Keratinocyte (primary cell): ENCODE measurements at regions not wholly inside any gene's neighbourhood (a gene's known extent, or its start where the extent isn't known, plus 50 kb on each side); places are given as distances from the start of the nearest gene placed in this dataset.

Experiments
- DNase-seq: peaks from one replicate; pipeline ENCODE4 v3.0.0-alpha.2; 2011; ENCODE audit warnings: low read depth, missing footprints, low spot score
- FAIRE-seq: peaks from 2 replicates; lab custom pipeline; 2011; peaks lifted over from hg19 to GRCh38; lab: Jason Lieb, UNC
- H2AFZ ChIP-seq: 2 replicates; pipeline ENCODE4 v1.6.0; 2012; ENCODE audit warnings: low read length, control low read depth, inconsistent platforms; ENCODE audit not compliant: control insufficient read depth
- H3K27ac ChIP-seq: 2 replicates; pipeline ENCODE4 v1.5.1; 2011; ENCODE audit warnings: low read length; ENCODE audit not compliant: control insufficient read depth, insufficient read depth
- H3K27me3 ChIP-seq: 3 replicates; pipeline ENCODE4 v1.6.0; 2011; ENCODE audit warnings: low read length; ENCODE audit not compliant: control insufficient read depth, insufficient read depth; ENCODE audit errors: extremely low read depth
- H3K36me3 ChIP-seq, 2 experiments: 2 replicates in 1 of 2; 3 replicates in 1 of 2; pipeline ENCODE4 v1.5.1; 2011; ENCODE audit warnings: low read length in 2 of 2, mild to moderate bottlenecking in 1 of 2; ENCODE audit not compliant: control insufficient read depth in 2 of 2, insufficient read depth in 2 of 2; ENCODE audit errors: extremely low read depth in 1 of 2
- H3K4me1 ChIP-seq: 3 replicates; pipeline ENCODE4 v1.5.1; 2011; ENCODE audit warnings: low read length; ENCODE audit not compliant: control insufficient read depth, insufficient read depth; ENCODE audit errors: extremely low read depth
- H3K4me2 ChIP-seq: 3 replicates; pipeline ENCODE4 v1.6.0; 2011; ENCODE audit warnings: low read depth, low read length; ENCODE audit not compliant: control insufficient read depth, insufficient read depth; ENCODE audit errors: extremely low read depth
- H3K4me3 ChIP-seq, 3 experiments: fragments of 200-600 bp in 1 of 3; sonication (generic) in 1 of 3; 2 replicates in 2 of 3; 3 replicates in 1 of 3; pipeline ENCODE4 v1.5.1; 2011 to 2016; ENCODE audit warnings: low read length in 3 of 3, mild to moderate bottlenecking in 3 of 3, control low read depth in 2 of 3, inconsistent platforms in 1 of 3, low read depth in 1 of 3, mixed read lengths in 1 of 3, mixed run types in 1 of 3, moderate library complexity in 1 of 3; ENCODE audit not compliant: control insufficient read depth in 2 of 3, insufficient read depth in 2 of 3; ENCODE audit errors: extremely low read depth in 1 of 3
- H3K79me2 ChIP-seq: 2 replicates; pipeline ENCODE4 v1.6.0; 2012; ENCODE audit warnings: low read length; ENCODE audit not compliant: control insufficient read depth, insufficient read depth
- H3K9ac ChIP-seq: 3 replicates; pipeline ENCODE4 v1.6.0; 2011; ENCODE audit warnings: low read length; ENCODE audit not compliant: control insufficient read depth, insufficient read depth; ENCODE audit errors: extremely low read depth
- H3K9me1 ChIP-seq: 3 replicates; pipeline ENCODE4 v1.6.0; 2011; ENCODE audit warnings: low read length; ENCODE audit not compliant: control insufficient read depth, insufficient read depth; ENCODE audit errors: extremely low read depth
- H3K9me3 ChIP-seq: 2 replicates; pipeline ENCODE4 v1.5.1; 2012; ENCODE audit warnings: low read depth, low read length; ENCODE audit not compliant: control insufficient read depth
- H4K20me1 ChIP-seq: 3 replicates; pipeline ENCODE4 v1.6.0; 2011; ENCODE audit warnings: low read length; ENCODE audit not compliant: control insufficient read depth, insufficient read depth; ENCODE audit errors: extremely low read depth
- CTCF ChIP-seq, 3 experiments: IDR thresholded peaks in 1 of 3; conservative IDR thresholded peaks in 1 of 3; optimal IDR thresholded peaks in 1 of 3; 2 replicates in 2 of 3; 3 replicates in 1 of 3; pipeline versions ENCODE3 to v1.5.1; 2011; ENCODE audit warnings: low read length in 3 of 3, mild to moderate bottlenecking in 3 of 3, moderate library complexity in 2 of 3, control low read depth in 1 of 3, inconsistent platforms in 1 of 3; ENCODE audit not compliant: insufficient read depth in 2 of 3; ENCODE audit errors: extremely low read depth in 1 of 3
- EZH2 ChIP-seq: IDR thresholded peaks from one replicate; pipeline ENCODE4 v1.6.1; 2012; ENCODE audit warnings: inconsistent platforms, mild to moderate bottlenecking, low read length, moderate library complexity
- dilution Hi-C: fragments of 300-500 bp; cut with MboI; formaldehyde crosslinking; loops from one replicate; pipeline ENCODE4 v1.7.0; 2020; ENCODE audit warnings: low sequenced_read_pairs; ENCODE audit not compliant: extremely low pct_ligation_motif_present

GRCh38 chr5:24767086-24767485 is 122.3 kb upstream of the CDH10 start:
- dilution Hi-C loops, result no loop called here
- no peak overlapping the region for H2AFZ ChIP-seq
- H3K79me2 ChIP-seq, result no peaks in the 10 kb centered on the region
- H3K4me1 ChIP-seq, result no peaks in the 10 kb centered on the region
- H3K9ac ChIP-seq, result no peak overlapping the region
- H3K27ac ChIP-seq, result no peak overlapping the region
- no peaks in the 10 kb centered on the region for H3K36me3 ChIP-seq
- H3K4me2 ChIP-seq, result no peak overlapping the region
- no peaks in the 10 kb centered on the region for H3K9me3 ChIP-seq
- DNase-seq, result no peak
- H4K20me1 ChIP-seq, result no peaks in the 10 kb centered on the region
- H3K4me3 ChIP-seq, result no peak overlapping the region
- no peaks in the 10 kb centered on the region for H3K9me1 ChIP-seq
- no peak for FAIRE-seq
- no peaks in the 10 kb centered on the region for H3K27me3 ChIP-seq
- TF ChIP-seq CTCF (optimal IDR thresholded peaks at IDR 0.05 in 1 of 3, IDR thresholded peaks at IDR 0.05 in 1 of 3, conservative IDR thresholded peaks at IDR 0.05 in 1 of 3; ENCODE audit: extremely low read depth in 1 of 3, insufficient read depth in 2 of 3, low read length in 3 of 3) (no peak), EZH2 (no peak)

DNA sequence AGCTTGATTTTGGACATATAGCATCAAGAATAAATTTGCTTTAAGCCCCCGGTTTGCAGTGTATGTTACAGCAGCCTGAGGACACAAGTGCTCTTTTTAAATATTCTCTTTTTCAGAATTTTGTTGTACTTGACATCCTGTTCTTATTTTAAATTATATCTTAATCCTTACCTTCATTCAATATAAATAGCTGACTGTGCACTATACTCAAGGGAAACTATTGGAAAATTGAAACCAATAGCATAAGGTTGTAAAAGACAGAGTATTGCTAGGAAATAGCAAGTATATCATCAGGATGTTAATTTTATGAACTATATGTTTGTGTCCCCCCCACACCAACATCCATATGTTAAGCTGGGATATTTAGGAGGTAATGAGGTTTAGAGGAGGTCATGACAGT is 120.4 kb upstream of the CDH10 start:
- dilution Hi-C loops, result no loop called here
- Histone ChIP-seq H3K4me2 (no peak overlapping the region), H3K79me2 (no peaks in the 10 kb centered on the region), H3K27me3 (no peaks in the 10 kb centered on the region), H2AFZ (no peak overlapping the region), H3K9ac (no peak overlapping the region), H3K4me1 (no peaks in the 10 kb centered on the region), H3K36me3 (no peaks in the 10 kb centered on the region), H3K4me3 (no peak overlapping the region), H3K9me3 (no peaks in the 10 kb centered on the region), H3K27ac (no peak overlapping the region), H3K9me1 (no peaks in the 10 kb centered on the region), H4K20me1 (no peaks in the 10 kb centered on the region)
- FAIRE-seq, result no peak
- TF ChIP-seq EZH2, result no peak
- no peak for TF ChIP-seq CTCF (optimal IDR thresholded peaks at IDR 0.05 in 1 of 3, IDR thresholded peaks at IDR 0.05 in 1 of 3, conservative IDR thresholded peaks at IDR 0.05 in 1 of 3; ENCODE audit: extremely low read depth in 1 of 3, insufficient read depth in 2 of 3, low read length in 3 of 3)
- no peak for DNase-seq
